Activated CD4-positive, alpha-beta T cell treated with anti-CD3 and anti-CD28 coated beads for 36 hours (primary cell): ENCODE measurements at regions not wholly inside any gene's neighbourhood (a gene's known extent, or its start where the extent isn't known, plus 50 kb on each side); places are given as distances from the start of the nearest gene placed in this dataset.

ENCODE experiments used
- ATAC-seq: fragments of 200-7000 bp; cut with Tn5 transposase; one replicate; pipeline ENCODE4 v1.10.0; 2021; ENCODE audit warnings: mild to moderate bottlenecking, moderate library complexity
- CTCF ChIA-PET: fragments of 350-600 bp; sonication (Branson Sonifier 250); formaldehyde crosslinking; loops from one replicate; lab custom pipeline; 2021; ENCODE audit warnings: antibody characterized with exemption; lab: Charles Lee
- POLR2A ChIA-PET: fragments of 350-600 bp; sonication (Branson Sonifier 250); formaldehyde crosslinking; loops from one replicate; lab custom pipeline; 2021; ENCODE audit warnings: antibody characterized with exemption, inconsistent platforms; lab: Charles Lee
- DNase-seq: peaks from one replicate; pipeline ENCODE4 v3.0.0-alpha.2; 2020
- H3K27ac Mint-ChIP-seq: one replicate; pipeline ENCODE4 v1.8.0; 2021; ENCODE audit warnings: mixed read lengths
- H3K27me3 Mint-ChIP-seq: one replicate; pipeline ENCODE4 v1.8.0; 2021; ENCODE audit warnings: mixed read lengths
- H3K36me3 Mint-ChIP-seq: one replicate; pipeline ENCODE4 v1.8.0; 2021; ENCODE audit warnings: low read depth, mixed read lengths
- H3K4me1 Mint-ChIP-seq: one replicate; pipeline ENCODE4 v1.8.0; 2021; ENCODE audit warnings: mixed read lengths
- H3K4me3 Mint-ChIP-seq: one replicate; pipeline ENCODE4 v1.8.0; 2021; ENCODE audit warnings: mild to moderate bottlenecking, moderate library complexity, mixed read lengths
- H3K9me3 Mint-ChIP-seq: one replicate; pipeline ENCODE4 v1.8.0; 2021; ENCODE audit warnings: low read depth, mixed read lengths
- intact Hi-C, 2 experiments: fragments of 100-400 bp; cut with DNase I in 1 of 2; cut with micrococcal nuclease in 1 of 2; formaldehyde crosslinking; loops; one replicate each; pipeline versions ENCODE4 v1.14.2 to v1.15.1; 2022 to 2024; cut with DNase I, micrococcal nuclease

DNA sequence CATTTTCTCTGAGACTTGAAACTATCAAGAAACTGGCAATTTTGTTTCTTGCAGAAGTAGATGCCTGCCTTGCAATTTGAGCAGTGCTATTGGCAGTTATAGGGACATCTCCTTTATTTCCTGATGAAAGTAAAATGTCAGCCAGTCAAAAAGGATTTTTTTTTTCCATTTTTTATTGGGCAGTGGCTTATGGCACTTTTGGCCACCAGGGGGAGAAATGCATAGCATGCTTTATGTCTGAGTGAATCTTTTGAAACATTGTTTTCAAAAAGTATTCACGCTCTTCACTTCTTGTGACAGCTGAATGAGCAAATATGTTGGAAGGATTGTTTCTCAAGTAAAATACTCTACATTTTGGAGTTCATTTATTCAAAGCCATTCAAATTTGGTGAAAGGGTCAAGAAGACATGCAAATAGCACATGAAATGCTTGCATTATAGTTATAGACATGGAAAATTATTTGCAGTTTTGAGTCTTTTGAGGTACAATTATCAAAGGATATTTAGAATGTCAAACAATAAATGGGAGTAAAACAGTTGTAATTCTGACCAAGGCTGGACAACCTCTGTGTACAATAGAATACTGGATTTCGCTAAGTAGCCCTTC, 491.0 kb downstream of the CDH2 start:
- H3K9me3 Mint-ChIP-seq: peaks cover 10% of the 10 kb centered on the region
- intact Hi-C loops: loop anchor here in 1 of 2 experiments (5.0 kb wide), 1 partner anchor 501 kb away; no protein-coding TSS in a partner anchor
- no peak overlapping the region for H3K27ac Mint-ChIP-seq
- no peaks in the 10 kb centered on the region for H3K27me3 Mint-ChIP-seq
- no peaks in the 10 kb centered on the region for H3K4me1 Mint-ChIP-seq
- DNase-seq (peak; percentile 23), ATAC-seq (no peak)
- H3K36me3 Mint-ChIP-seq: no peaks in the 10 kb centered on the region
- no peak overlapping the region for H3K4me3 Mint-ChIP-seq
- ChIA-PET POLR2A (no interaction called here), CTCF (no interaction called here)

- Mint-ChIP-seq H3K4me1 (no peaks in the 10 kb centered on the region), H3K4me3 (no peak overlapping the region), H3K27ac (no peak overlapping the region), H3K36me3 (no peaks in the 10 kb centered on the region), H3K9me3 (peaks cover 14% of the 10 kb centered on the region), H3K27me3 (no peaks in the 10 kb centered on the region)
- ATAC-seq (no peak), DNase-seq (no peak)
- POLR2A ChIA-PET: no interaction called here
- CTCF ChIA-PET: no interaction called here
- intact Hi-C loops: loop anchor here in 1 of 2 experiments (5.0 kb wide), 1 partner anchor 502 kb away; no protein-coding TSS in a partner anchor
Observed at GRCh38 chr18:27685091-27685490, 491.8 kb downstream of the CDH2 start.

DNA sequence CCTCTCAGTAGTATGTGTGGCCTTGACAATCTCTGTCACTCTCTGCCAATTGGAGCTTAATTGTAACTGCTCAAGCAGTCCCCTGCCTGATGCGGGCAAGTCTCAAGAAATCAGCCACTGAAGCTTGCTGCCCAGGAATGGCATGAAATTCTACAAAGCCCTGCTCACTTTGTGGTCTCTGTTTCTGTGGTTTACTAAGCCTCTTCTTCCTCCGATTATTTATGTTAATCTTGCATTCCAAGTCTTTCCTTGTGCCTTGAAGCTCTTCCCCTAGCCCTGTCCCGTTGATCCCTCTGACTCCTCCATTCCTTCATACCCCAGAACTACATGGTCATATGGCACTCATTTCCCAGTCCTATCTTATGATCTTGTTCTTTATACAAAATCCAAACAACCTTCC, 489.3 kb upstream of the CHST9 start:
- peaks cover 5% of the 10 kb centered on the region for H3K9me3 Mint-ChIP-seq
- H3K4me3 Mint-ChIP-seq: no peak overlapping the region
- POLR2A ChIA-PET: no interaction called here
- intact Hi-C loops: no loop called here
- no peak overlapping the region for H3K27ac Mint-ChIP-seq
- no peaks in the 10 kb centered on the region for H3K27me3 Mint-ChIP-seq
- DNase-seq (no peak), ATAC-seq (no peak)
- H3K36me3 Mint-ChIP-seq: no peaks in the 10 kb centered on the region
- H3K4me1 Mint-ChIP-seq: no peaks in the 10 kb centered on the region
- CTCF ChIA-PET: no interaction called here

DNA sequence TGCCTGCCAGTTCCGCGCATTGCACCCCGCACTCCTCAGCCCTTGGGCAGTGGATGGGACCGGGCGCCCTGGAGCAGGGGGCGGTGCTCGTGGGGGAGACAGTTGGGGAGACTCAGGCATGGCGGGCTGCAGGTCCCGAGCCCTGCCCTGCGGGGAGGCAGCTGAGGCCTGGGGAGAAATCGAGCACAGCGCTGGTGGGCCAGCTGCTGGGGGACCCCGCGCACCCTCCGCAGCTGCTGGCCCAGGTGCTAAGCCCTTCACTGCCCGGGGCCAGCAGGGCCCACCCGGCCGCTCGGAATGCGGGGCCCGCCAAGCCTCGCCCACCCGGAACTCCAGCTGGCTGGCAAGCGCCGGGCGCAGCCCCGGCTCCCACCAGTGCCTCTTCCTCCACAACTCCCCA, 488.8 kb upstream of the CHST9 start:
- no peaks in the 10 kb centered on the region for H3K27me3 Mint-ChIP-seq
- H3K27ac Mint-ChIP-seq: no peak overlapping the region
- ATAC-seq: no peak
- H3K36me3 Mint-ChIP-seq: no peaks in the 10 kb centered on the region
- H3K9me3 Mint-ChIP-seq: peaks cover 5% of the 10 kb centered on the region
- POLR2A ChIA-PET: no interaction called here
- intact Hi-C loops: no loop called here
- H3K4me3 Mint-ChIP-seq: no peak overlapping the region
- H3K4me1 Mint-ChIP-seq: no peaks in the 10 kb centered on the region
- DNase-seq: no peak
- CTCF ChIA-PET: no interaction called here

DNA sequence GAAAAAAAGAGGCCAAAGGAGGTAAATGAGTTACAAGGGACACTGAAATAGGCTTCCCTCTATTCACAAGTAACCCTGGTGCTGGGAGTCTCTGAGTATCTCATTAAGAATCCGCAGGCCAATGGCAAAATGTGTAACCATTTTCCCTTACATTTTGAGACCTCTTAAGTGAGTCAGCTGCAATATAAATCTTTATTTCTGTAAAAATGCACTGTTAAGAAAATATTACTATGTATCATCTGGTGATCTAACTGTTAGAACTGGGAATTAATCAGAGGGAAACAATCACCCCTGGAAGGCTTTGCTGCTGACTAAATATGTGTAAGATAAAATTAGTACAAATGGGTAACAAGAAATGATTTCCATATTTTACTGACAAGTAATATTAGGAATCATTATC, 483.1 kb upstream of the CHST9 start:
- Mint-ChIP-seq H3K27me3 (no peaks in the 10 kb centered on the region), H3K4me3 (no peak overlapping the region), H3K4me1 (no peaks in the 10 kb centered on the region), H3K27ac (no peak overlapping the region), H3K36me3 (no peaks in the 10 kb centered on the region), H3K9me3 (no peaks in the 10 kb centered on the region)
- DNase-seq (no peak), ATAC-seq (no peak)
- ChIA-PET CTCF (no interaction called here), POLR2A (interaction anchor here (0.6 kb wide), 1 partner anchor 774 kb away, joined by 3 read pairs; no protein-coding TSS in a partner anchor)
- intact Hi-C loops: no loop called here

DNA sequence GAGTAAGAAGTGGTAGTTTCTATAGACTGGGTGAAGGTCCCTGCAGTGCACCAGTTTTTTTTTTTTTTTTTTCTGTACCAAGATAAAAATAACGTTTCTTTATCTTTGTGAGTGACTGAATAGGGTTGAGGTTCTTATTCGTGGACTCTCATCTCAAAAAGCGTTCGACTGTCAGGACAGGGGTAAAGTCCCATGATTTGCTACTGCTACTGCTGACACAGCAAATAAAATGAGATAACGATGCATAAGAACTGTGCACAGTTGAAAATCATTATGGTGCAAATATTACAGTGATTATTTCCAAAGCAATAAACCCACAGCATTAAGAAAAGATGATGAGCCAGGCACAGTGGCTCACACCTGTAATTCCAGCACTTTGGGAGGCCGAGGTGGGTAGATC, 482.0 kb upstream of the CHST9 start:
- ChIA-PET CTCF (interaction anchor here (0.6 kb wide), 1 partner anchor 38 kb away, joined by 3 read pairs; no protein-coding TSS in a partner anchor), POLR2A (no interaction called here)
- Mint-ChIP-seq H3K9me3 (peaks cover 3% of the 10 kb centered on the region), H3K27ac (no peak overlapping the region), H3K4me3 (no peak overlapping the region), H3K4me1 (no peaks in the 10 kb centered on the region), H3K27me3 (no peaks in the 10 kb centered on the region), H3K36me3 (no peaks in the 10 kb centered on the region)
- no peak for DNase-seq
- intact Hi-C loops: no loop called here
- no peak for ATAC-seq

- no peaks in the 10 kb centered on the region for H3K36me3 Mint-ChIP-seq
- peaks cover 3% of the 10 kb centered on the region for H3K9me3 Mint-ChIP-seq
- ChIA-PET POLR2A (no interaction called here), CTCF (no interaction called here)
- H3K27ac Mint-ChIP-seq: no peak overlapping the region
- no peaks in the 10 kb centered on the region for H3K27me3 Mint-ChIP-seq
- H3K4me1 Mint-ChIP-seq: no peaks in the 10 kb centered on the region
- DNase-seq (no peak), ATAC-seq (no peak)
- H3K4me3 Mint-ChIP-seq: no peak overlapping the region
- intact Hi-C loops: no loop called here
Observed at GRCh38 chr18:27666016-27666415, 480.9 kb upstream of the CHST9 start.

- POLR2A ChIA-PET: no interaction called here
- H3K4me1 Mint-ChIP-seq: no peaks in the 10 kb centered on the region
- peaks cover 3% of the 10 kb centered on the region for H3K9me3 Mint-ChIP-seq
- CTCF ChIA-PET: no interaction called here
- no peak for ATAC-seq
- intact Hi-C loops: no loop called here
- no peaks in the 10 kb centered on the region for H3K27me3 Mint-ChIP-seq
- H3K4me3 Mint-ChIP-seq: no peak overlapping the region
- H3K36me3 Mint-ChIP-seq: no peaks in the 10 kb centered on the region
- H3K27ac Mint-ChIP-seq: no peak overlapping the region
- DNase-seq: no peak
Observed at GRCh38 chr18:27665264-27665799, 480.2 kb upstream of the CHST9 start.

DNA sequence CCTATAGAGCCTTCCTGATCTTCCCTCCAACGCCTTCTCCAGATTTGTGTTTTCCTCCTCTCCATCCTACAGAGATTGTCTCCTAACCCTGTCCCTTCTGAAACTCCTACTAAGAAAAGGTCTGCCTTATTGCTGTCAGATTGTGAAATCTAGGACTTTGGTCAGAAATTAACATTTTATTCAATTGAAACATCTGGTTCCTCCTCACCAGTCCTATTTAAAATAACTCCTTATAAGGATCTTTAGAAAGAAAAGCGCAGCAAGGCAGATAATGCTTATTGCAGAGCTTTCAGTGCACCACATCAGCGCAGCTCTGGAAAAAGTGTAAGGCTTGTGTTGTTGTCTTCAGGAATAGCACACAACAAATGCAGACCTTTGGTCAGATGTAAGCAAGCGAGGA, 477.8 kb upstream of the CHST9 start:
- no peaks in the 10 kb centered on the region for H3K4me1 Mint-ChIP-seq
- H3K4me3 Mint-ChIP-seq: no peak overlapping the region
- H3K36me3 Mint-ChIP-seq: no peaks in the 10 kb centered on the region
- ATAC-seq (no peak), DNase-seq (no peak)
- ChIA-PET POLR2A (no interaction called here), CTCF (no interaction called here)
- H3K9me3 Mint-ChIP-seq: peaks cover 5% of the 10 kb centered on the region
- intact Hi-C loops: no loop called here
- H3K27me3 Mint-ChIP-seq: no peaks in the 10 kb centered on the region
- no peak overlapping the region for H3K27ac Mint-ChIP-seq

- Mint-ChIP-seq H3K4me1 (no peaks in the 10 kb centered on the region), H3K36me3 (no peaks in the 10 kb centered on the region), H3K27me3 (no peaks in the 10 kb centered on the region), H3K9me3 (peaks cover 5% of the 10 kb centered on the region), H3K27ac (no peak overlapping the region), H3K4me3 (no peak overlapping the region)
- ChIA-PET POLR2A (no interaction called here), CTCF (no interaction called here)
- ATAC-seq (no peak), DNase-seq (no peak)
- intact Hi-C loops: no loop called here
Observed at GRCh38 chr18:27662537-27662936, 477.4 kb upstream of the CHST9 start.

- Mint-ChIP-seq H3K4me3 (no peak overlapping the region), H3K27me3 (no peaks in the 10 kb centered on the region), H3K27ac (no peak overlapping the region), H3K9me3 (peaks cover 5% of the 10 kb centered on the region), H3K4me1 (no peaks in the 10 kb centered on the region), H3K36me3 (no peaks in the 10 kb centered on the region)
- ATAC-seq (no peak), DNase-seq (no peak)
- ChIA-PET POLR2A (no interaction called here), CTCF (interaction anchor here (0.7 kb wide), 1 partner anchor 649 kb away, joined by 3 read pairs; no protein-coding TSS in a partner anchor)
- intact Hi-C loops: no loop called here
Observed at GRCh38 chr18:27661320-27662018, 476.4 kb upstream of the CHST9 start.

DNA sequence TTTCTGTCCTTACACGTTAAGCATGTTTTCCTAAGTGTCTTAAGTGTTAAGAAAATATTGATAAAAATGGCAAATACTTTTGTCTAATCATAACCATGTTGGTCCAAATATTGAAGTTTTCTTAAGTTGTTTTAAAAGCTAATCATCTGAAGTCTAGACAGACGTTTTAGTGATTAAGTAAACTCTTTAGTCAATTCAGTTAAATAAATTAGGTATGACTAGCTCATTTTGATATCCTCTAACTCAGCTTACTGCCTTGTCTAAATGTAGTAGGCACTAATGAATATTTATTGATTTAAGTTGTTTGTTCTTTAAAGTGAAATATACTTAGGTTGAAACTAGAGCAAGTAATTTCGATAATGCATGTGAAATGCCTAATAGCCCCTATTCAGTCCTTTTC, 471.8 kb upstream of the CHST9 start:
- Mint-ChIP-seq H3K4me1 (no peaks in the 10 kb centered on the region), H3K27ac (no peak overlapping the region), H3K27me3 (no peaks in the 10 kb centered on the region), H3K9me3 (peaks cover 2% of the 10 kb centered on the region), H3K4me3 (no peak overlapping the region), H3K36me3 (no peaks in the 10 kb centered on the region)
- ChIA-PET POLR2A (no interaction called here), CTCF (no interaction called here)
- DNase-seq (no peak), ATAC-seq (no peak)
- intact Hi-C loops: no loop called here
